Ovary (tissue), 3 donors: ENCODE measurements at regions not wholly inside any gene's neighbourhood (a gene's known extent, or its start where the extent isn't known, plus 50 kb on each side); places are given as distances from the start of the nearest gene placed in this dataset.

Source experiments
- POLR2A ChIP-seq: fragments of 450-650 bp; IDR thresholded peaks from one replicate; pipeline ENCODE4 v1.6.1; 2017; ENCODE audit warnings: antibody characterized with exemption, mild to moderate bottlenecking, moderate library complexity
- TF ChIP-seq, protein P1 (sequence below), 3 donors: fragments of 450-650 bp in 2 of 3; fragments of 200-600 bp in 1 of 3; IDR thresholded peaks; one replicate each; pipeline versions ENCODE4 v1.5.1 to v1.8.0; 2016 to 2022; ENCODE audit warnings: antibody characterized with exemption in 3 of 3, mild to moderate bottlenecking in 1 of 3
- donor health status: DM: no; HTN: no; CAD: no.

DNA sequence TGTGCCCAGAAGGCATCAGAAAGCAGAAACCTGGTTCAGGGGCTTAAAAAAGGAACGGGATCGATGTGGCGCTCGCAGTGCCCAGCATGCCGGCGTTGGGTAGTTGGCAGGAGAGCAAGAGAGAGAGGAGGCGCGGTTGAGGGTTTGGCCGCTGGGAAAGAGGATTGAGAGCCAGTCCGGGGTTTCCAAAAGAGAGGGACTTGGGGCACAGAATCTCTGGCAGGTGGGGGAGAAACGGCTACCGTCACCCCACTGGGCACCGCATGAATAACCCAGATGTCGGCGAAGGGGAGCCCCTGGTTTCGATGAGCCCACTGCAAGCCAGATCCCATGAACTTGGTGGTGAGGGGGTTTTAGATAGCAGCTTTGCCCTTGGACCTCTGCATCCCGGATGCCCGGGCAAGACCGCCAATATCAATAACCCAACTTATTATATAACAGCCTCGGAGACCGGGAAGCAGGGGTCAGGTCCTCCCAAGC, 60.4 kb upstream of the ACOT11 start:
- TF ChIP-seq, protein P1, sequence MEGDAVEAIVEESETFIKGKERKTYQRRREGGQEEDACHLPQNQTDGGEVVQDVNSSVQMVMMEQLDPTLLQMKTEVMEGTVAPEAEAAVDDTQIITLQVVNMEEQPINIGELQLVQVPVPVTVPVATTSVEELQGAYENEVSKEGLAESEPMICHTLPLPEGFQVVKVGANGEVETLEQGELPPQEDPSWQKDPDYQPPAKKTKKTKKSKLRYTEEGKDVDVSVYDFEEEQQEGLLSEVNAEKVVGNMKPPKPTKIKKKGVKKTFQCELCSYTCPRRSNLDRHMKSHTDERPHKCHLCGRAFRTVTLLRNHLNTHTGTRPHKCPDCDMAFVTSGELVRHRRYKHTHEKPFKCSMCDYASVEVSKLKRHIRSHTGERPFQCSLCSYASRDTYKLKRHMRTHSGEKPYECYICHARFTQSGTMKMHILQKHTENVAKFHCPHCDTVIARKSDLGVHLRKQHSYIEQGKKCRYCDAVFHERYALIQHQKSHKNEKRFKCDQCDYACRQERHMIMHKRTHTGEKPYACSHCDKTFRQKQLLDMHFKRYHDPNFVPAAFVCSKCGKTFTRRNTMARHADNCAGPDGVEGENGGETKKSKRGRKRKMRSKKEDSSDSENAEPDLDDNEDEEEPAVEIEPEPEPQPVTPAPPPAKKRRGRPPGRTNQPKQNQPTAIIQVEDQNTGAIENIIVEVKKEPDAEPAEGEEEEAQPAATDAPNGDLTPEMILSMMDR (IDR thresholded peaks at IDR 0.05): no peak
- TF ChIP-seq POLR2A: no peak
